CD4-positive, alpha-beta T cell treated with Interleukin-12 subunit alpha and Interleukin-12 subunit beta, for 1 hour (primary cell): ENCODE measurements at regions not wholly inside any gene's neighbourhood (a gene's known extent, or its start where the extent isn't known, plus 50 kb on each side); places are given as distances from the start of the nearest gene placed in this dataset.
"Not testable (repeated sequence)": the region's sequence is repeated elsewhere in the genome, so short reads cannot be mapped to it uniquely, and the experiment has no call there.

ENCODE experiments used
- DNase-seq: peaks from one replicate; pipeline ENCODE4 v3.0.0-alpha.2; 2020

GRCh38 chr5:100186181-100186580 lies 349.0 kb upstream of the FAM174A start:
- DNase-seq: no peak

- DNase-seq: no peak
These were observed 352.8 kb upstream of the FAM174A start for GRCh38 chr5:100182402-100182801.

- no peak for DNase-seq
These were observed 359.8 kb upstream of the FAM174A start for GRCh38 chr5:100175346-100175745.

GRCh38 chr5:100165309-100165708 lies 369.9 kb upstream of the FAM174A start:
- DNase-seq: no peak

GRCh38 chr5:100161868-100162267 lies 373.3 kb upstream of the FAM174A start:
- no peak for DNase-seq

- DNase-seq: no peak
These were observed 378.1 kb upstream of the FAM174A start for GRCh38 chr5:100157066-100157465.

GRCh38 chr5:100148239-100148638 lies 386.9 kb upstream of the FAM174A start:
- no peak for DNase-seq

- no peak for DNase-seq
These were observed 392.6 kb upstream of the FAM174A start for GRCh38 chr5:100142607-100143006.

GRCh38 chr5:100131161-100131560 lies 404.0 kb upstream of the FAM174A start:
- no peak for DNase-seq

- DNase-seq: no peak
These were observed 404.9 kb upstream of the FAM174A start for GRCh38 chr5:100130307-100130706.

GRCh38 chr5:100119903-100120302 lies 415.3 kb upstream of the FAM174A start:
- no peak for DNase-seq

- no peak for DNase-seq
These were observed 424.7 kb upstream of the FAM174A start for GRCh38 chr5:100110497-100110896.

GRCh38 chr5:100108883-100109282 lies 426.3 kb upstream of the FAM174A start:
- no peak for DNase-seq

GRCh38 chr5:100103592-100104119 lies 431.5 kb upstream of the FAM174A start:
- DNase-seq: not testable (repeated sequence)

GRCh38 chr5:100101466-100101865 lies 433.7 kb upstream of the FAM174A start:
- DNase-seq: not testable (repeated sequence)

- DNase-seq: not testable (repeated sequence)
These were observed 438.8 kb upstream of the FAM174A start for GRCh38 chr5:100096328-100096727.

GRCh38 chr5:100080703-100081102 lies 454.5 kb upstream of the FAM174A start:
- not testable (repeated sequence) for DNase-seq

GRCh38 chr5:100079163-100079562 lies 456.0 kb upstream of the FAM174A start:
- not testable (repeated sequence) for DNase-seq

- not testable (repeated sequence) for DNase-seq
These were observed 469.2 kb upstream of the FAM174A start for GRCh38 chr5:100066020-100066419.

GRCh38 chr5:100043475-100043874 lies 491.7 kb upstream of the FAM174A start:
- no peak for DNase-seq

- DNase-seq: no peak
These were observed 508.6 kb upstream of the FAM174A start for GRCh38 chr5:100026606-100027005.

- no peak for DNase-seq
These were observed 511.6 kb upstream of the FAM174A start for GRCh38 chr5:100023536-100023935.

- DNase-seq: no peak
These were observed 517.5 kb upstream of the FAM174A start for GRCh38 chr5:100017520-100018262.

- not testable (repeated sequence) for DNase-seq
These were observed 521.9 kb upstream of the FAM174A start for GRCh38 chr5:100013305-100013704.

GRCh38 chr5:100011160-100011559 lies 524.0 kb upstream of the FAM174A start:
- DNase-seq: not testable (repeated sequence)
